Breast epithelium (tissue), 4 donors: ENCODE measurements at regions not wholly inside any gene's neighbourhood (a gene's known extent, or its start where the extent isn't known, plus 50 kb on each side); places are given as distances from the start of the nearest gene placed in this dataset.

Source experiments
- DNase-seq, 2 donors: peaks; one replicate each; pipeline ENCODE4 v3.0.0-alpha.2; 2019; ENCODE audit warnings: low spot score in 2 of 2
- H3K27ac ChIP-seq, 2 donors: fragments of 200-600 bp; sonication (generic) in 1 of 2; one replicate each; pipeline ENCODE4 v1.5.1; 2016 to 2019; ENCODE audit warnings: mild to moderate bottlenecking in 1 of 2
- H3K27me3 ChIP-seq, 2 donors: fragments of 200-600 bp; sonication (generic) in 1 of 2; one replicate each; pipeline versions ENCODE4 v1.5.1 to v1.6.0; 2017 to 2019; ENCODE audit warnings: control low read depth in 1 of 2, mild to moderate bottlenecking in 1 of 2
- H3K36me3 ChIP-seq: fragments of 200-600 bp; one replicate; pipeline ENCODE4 v1.5.1; 2019
- H3K4me1 ChIP-seq, 2 donors: fragments of 200-600 bp; sonication (generic); one replicate each; pipeline ENCODE4 v1.5.1; 2016 to 2019; ENCODE audit warnings: control low read depth in 1 of 2
- H3K4me3 ChIP-seq, 3 donors: fragments of 200-600 bp; sonication (generic); 1 replicate in 2 of 3; 2 replicates in 1 of 3; pipeline ENCODE4 v1.5.1; 2016 to 2019; ENCODE audit warnings: mild to moderate bottlenecking in 3 of 3, moderate library complexity in 2 of 3
- H3K9me3 ChIP-seq, 2 donors: fragments of 200-600 bp; sonication (generic) in 1 of 2; one replicate each; pipeline ENCODE4 v1.5.1; 2016 to 2019; ENCODE audit warnings: control low read depth in 1 of 2
- CTCF ChIP-seq, 3 donors: fragments of 450-650 bp; IDR thresholded peaks; one replicate each; pipeline ENCODE4 v1.5.1; 2016 to 2017; ENCODE audit warnings: antibody characterized with exemption in 3 of 3, mild to moderate bottlenecking in 3 of 3, moderate library complexity in 3 of 3
- POLR2A ChIP-seq: fragments of 450-650 bp; IDR thresholded peaks from one replicate; pipeline ENCODE4 v1.6.1; 2016; ENCODE audit warnings: antibody characterized with exemption, mild to moderate bottlenecking, moderate library complexity
- POLR2AphosphoS5 ChIP-seq, 3 donors: sonication (generic); formaldehyde crosslinking; IDR thresholded peaks; one replicate each; pipeline ENCODE4 v1.6.1; 2017; ENCODE audit warnings: antibody characterized with exemption in 3 of 3
- intact Hi-C: fragments of 100-400 bp; cut with DNase I; formaldehyde crosslinking; loops from one replicate; pipeline ENCODE4 v1.15.1; 2023; ENCODE audit warnings: low total_unique reads

DNA sequence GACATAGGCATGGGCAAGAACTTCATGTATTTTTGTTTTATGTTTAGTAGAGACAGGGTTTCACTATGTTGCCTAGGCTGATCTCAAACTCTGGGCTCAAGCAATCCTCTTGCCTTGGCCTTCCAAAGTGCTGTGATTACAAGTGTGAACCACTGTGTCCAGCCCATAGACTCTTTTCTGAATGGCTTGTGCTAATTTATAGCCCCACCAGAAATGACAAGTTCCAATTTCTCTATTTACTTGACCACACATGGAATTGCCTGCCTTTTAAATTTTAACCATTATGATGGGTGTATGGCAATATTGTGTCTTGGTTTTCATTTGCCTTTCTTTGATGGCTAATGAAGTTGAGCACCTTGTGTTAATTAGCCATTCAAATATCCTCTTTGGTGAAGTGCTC lies 85.8 kb upstream of the NECTIN1 start:
- H3K4me3 ChIP-seq, result no peak overlapping the region

DNA sequence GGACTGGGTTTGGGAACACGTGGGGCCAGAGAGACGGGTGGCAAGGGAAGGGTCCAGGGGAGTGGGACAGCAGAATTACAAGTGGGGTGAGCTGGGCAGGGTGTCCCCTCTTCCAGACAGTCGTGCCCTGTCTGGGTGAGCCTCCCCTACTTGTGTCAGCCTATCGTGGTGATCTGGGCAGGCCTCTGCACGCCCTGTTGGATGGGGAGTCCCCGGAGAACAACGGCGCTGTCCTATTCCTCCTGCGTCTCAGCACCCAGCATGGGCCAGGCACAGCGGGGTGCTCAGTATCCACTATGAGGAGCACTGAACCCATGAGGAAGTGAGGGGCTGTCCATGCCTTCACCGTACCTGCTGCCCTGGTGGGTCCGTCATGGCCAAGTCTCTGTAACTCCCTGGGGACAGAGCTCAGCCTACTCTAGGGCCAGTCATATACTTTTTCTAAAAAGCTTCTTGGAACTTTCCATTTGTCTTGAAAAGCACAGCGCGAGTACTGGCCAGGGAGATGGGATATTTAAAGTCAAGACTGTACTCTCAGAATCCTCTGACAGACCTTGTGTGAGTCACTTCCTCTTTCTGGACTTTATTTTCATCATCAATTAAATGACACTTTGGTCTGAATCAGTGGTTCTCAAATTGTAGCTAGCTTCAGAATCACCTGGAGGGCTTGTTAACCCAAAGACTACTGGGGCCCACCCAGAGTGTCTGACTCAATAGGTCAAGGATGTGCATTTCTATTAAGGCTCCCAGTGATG lies 81.7 kb upstream of the NECTIN1 start:
- DNase-seq, result no peak
- no peaks in the 10 kb centered on the region for H3K9me3 ChIP-seq
- TF ChIP-seq POLR2AphosphoS5 (IDR thresholded peaks at IDR 0.05) (no peak), CTCF (IDR thresholded peaks at IDR 0.05) (no peak), POLR2A (no peak)

More for the DNA sequence above, 85.8 kb upstream of the NECTIN1 start:
- H3K4me1 ChIP-seq, result no peaks in the 10 kb centered on the region
- intact Hi-C loops, result no loop called here
- H3K27ac ChIP-seq, result no peak overlapping the region
- DNase-seq, result no peak
- no peaks in the 10 kb centered on the region for H3K27me3 ChIP-seq
- H3K36me3 ChIP-seq, result no peaks in the 10 kb centered on the region
- TF ChIP-seq POLR2A, result no peak
- no peaks in the 10 kb centered on the region for H3K9me3 ChIP-seq

DNA sequence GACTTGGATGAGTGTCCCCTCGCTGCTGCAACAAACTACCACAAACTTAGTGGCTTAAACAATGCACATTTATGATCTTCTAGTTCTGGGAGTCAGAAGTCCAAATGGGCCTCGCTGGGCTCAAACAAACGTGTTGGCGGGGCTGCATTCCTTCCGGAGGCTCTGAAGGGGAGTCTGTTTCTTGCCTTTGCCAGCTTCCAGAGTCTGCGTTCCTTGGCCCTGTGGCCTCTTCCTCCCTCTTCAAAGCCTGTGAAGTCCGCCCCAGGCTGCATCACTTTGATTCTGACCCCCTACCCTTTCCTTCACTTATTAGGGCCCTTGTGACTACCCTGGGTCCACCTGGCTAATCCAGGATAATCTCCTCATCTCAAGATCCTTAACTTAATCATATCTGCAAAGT lies 80.3 kb upstream of the NECTIN1 start:
- TF ChIP-seq POLR2AphosphoS5 (IDR thresholded peaks at IDR 0.05) (no peak), POLR2A (no peak), CTCF (IDR thresholded peaks at IDR 0.05) (no peak)
- no peaks in the 10 kb centered on the region for H3K27me3 ChIP-seq
- no peaks in the 10 kb centered on the region for H3K9me3 ChIP-seq
- intact Hi-C loops, result no loop called here
- no peaks in the 10 kb centered on the region for H3K36me3 ChIP-seq
- no peak overlapping the region for H3K27ac ChIP-seq
- no peaks in the 10 kb centered on the region for H3K4me1 ChIP-seq
- DNase-seq, result no peak
- no peak overlapping the region for H3K4me3 ChIP-seq

More for the DNA sequence above, 81.7 kb upstream of the NECTIN1 start:
- no peak overlapping the region for H3K4me3 ChIP-seq
- intact Hi-C loops, result no loop called here
- H3K36me3 ChIP-seq, result no peaks in the 10 kb centered on the region
- H3K27ac ChIP-seq, result no peak overlapping the region
- no peaks in the 10 kb centered on the region for H3K4me1 ChIP-seq
- H3K27me3 ChIP-seq, result no peaks in the 10 kb centered on the region

DNA sequence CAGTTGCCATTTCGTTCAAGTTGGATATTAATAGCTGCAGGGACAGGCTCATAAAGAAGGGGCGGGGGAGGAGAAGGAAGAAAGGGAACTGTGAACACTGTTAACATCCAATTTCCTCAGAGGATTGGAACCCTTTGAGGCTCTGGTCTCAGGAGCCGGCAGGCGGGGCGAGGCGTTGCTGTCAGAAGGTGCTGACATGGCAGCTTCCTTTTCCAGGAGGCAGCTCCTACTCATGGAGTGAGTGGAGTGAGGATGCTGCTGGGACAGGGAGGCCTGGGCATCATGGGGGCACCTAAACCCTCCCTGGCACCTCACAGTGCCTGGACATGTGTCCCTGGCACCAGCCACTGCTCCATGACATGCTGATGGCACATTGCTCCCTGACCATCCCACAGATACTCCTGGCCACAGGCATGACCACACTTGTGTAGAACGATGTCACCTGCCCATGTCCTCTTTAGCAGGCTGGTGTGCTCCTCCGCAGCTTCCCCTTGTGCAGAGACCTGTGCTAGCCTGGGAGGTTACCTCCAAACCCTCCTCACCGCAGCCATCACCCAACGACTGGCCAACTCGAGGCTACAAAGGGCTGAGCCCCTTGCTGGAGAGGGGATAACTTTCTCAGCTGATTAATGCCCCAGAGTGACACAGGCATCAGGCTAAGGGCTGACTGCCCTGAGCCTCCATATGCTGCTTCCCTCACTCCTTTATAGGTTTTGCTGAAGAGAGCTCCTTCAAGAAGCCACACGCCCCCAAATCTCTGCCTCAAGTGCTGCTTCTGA lies 79.6 kb upstream of the NECTIN1 start:
- DNase-seq, result no peak
- no peak overlapping the region for H3K4me3 ChIP-seq
- H3K9me3 ChIP-seq, result no peaks in the 10 kb centered on the region
- no peaks in the 10 kb centered on the region for H3K4me1 ChIP-seq
- H3K36me3 ChIP-seq, result no peaks in the 10 kb centered on the region
- intact Hi-C loops, result no loop called here
- TF ChIP-seq POLR2AphosphoS5 (IDR thresholded peaks at IDR 0.05) (no peak), CTCF (IDR thresholded peaks at IDR 0.05) (no peak), POLR2A (no peak)
- no peaks in the 10 kb centered on the region for H3K27me3 ChIP-seq
- H3K27ac ChIP-seq, result no peak overlapping the region

DNA sequence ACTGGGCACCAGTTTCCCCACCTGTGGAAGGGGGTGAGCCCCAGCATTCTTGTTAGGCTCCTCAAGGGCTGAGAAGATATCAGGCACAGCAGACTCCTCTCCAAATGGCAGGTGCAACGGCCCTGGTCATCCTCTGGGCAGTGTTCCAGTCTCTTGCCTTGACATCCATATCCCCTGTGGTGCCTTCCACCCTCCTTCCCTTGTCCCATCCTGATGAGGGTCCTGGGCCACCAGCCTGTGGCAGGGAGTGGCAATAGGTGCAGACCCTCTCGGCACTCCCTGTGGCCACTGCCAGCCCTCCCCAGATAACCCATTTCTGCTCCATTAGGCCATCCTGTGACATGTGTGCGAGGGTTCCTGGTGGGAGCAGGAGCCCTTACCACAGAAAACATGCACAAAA lies 78.8 kb upstream of the NECTIN1 start:
- intact Hi-C loops, result no loop called here
- H3K4me3 ChIP-seq, result no peak overlapping the region
- no peaks in the 10 kb centered on the region for H3K36me3 ChIP-seq
- no peaks in the 10 kb centered on the region for H3K27me3 ChIP-seq
- no peak overlapping the region for H3K27ac ChIP-seq
- H3K9me3 ChIP-seq, result no peaks in the 10 kb centered on the region
- DNase-seq, result no peak
- no peaks in the 10 kb centered on the region for H3K4me1 ChIP-seq
- TF ChIP-seq POLR2AphosphoS5 (IDR thresholded peaks at IDR 0.05) (no peak), CTCF (IDR thresholded peaks at IDR 0.05) (no peak), POLR2A (no peak)
